ENCODE measurements at regions not wholly inside any gene's neighbourhood (a gene's known extent, or its start where the extent isn't known, plus 50 kb on each side); places are given as distances from the start of the nearest gene placed in this dataset.

DNA sequence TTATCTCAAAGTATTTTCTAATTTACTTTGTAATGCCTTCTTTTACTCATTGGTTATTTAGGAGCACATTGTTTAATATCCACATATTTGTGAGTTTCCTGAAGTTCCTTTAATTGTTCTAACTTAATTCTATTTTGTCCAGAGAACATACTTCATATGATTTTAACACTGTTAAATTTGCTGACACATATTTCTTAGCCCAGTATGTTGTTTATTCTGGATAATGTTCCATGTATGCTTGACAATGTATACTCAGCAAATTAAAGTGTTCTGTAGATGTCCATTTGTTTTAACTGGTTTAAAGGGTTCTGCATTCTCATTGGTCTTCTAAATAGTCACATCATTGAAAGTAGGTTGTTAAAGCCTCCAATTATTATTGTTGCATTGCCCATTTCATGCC is 643.7 kb upstream of the NR5A2 start:
- no peaks in the 10 kb centered on the region for H3K4me1 ChIP-seq (ENCODE audit: control insufficient read depth in 2 of 2, insufficient read depth in 2 of 2, low read length in 1 of 2)
- H3K27ac ChIP-seq (ENCODE audit: low read depth in 2 of 2, low read length in 1 of 2) = no peak overlapping the region
- no peaks in the 10 kb centered on the region for H3K27me3 ChIP-seq (ENCODE audit: control insufficient read depth in 1 of 2, insufficient read depth in 2 of 2, low read length in 2 of 2)
- H3K9me3 ChIP-seq (ENCODE audit: control insufficient read depth in 2 of 2, insufficient read depth in 1 of 2, low read depth in 1 of 2, low read length in 1 of 2) = peaks cover 0 to 2% of the 10 kb centered on the region in 2 donors
- no peaks in the 10 kb centered on the region for H3K36me3 ChIP-seq (ENCODE audit: control insufficient read depth in 2 of 2, insufficient read depth in 2 of 2, low read length in 1 of 2)
- H3K4me3 ChIP-seq (ENCODE audit: low read depth in 1 of 2, low read length in 2 of 2) = no peak overlapping the region

DNA sequence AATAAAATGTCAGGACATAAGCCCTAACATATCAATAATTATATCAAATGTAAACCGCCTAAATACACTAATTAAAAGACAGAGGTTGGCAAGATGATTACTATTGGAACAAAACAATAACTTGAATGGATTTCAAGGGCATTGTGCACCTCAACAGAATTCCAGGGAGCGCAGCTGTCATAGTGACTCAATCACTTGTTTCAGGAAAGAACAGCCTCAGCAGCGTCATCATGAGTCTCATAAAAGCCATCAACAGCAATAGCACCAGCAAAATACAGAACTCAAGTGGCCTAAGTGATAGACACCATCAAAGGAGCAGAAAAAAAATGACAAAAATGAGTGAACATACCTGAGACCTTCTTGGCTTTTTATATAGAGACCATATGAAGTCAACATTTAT is 632.7 kb upstream of the NR5A2 start:
- H3K4me3 ChIP-seq (ENCODE audit: low read depth in 1 of 2, low read length in 2 of 2) = no peak overlapping the region
- H3K27ac ChIP-seq (ENCODE audit: low read depth in 2 of 2, low read length in 1 of 2) = no peak overlapping the region
- H3K36me3 ChIP-seq (ENCODE audit: control insufficient read depth in 2 of 2, insufficient read depth in 2 of 2, low read length in 1 of 2) = no peaks in the 10 kb centered on the region
- H3K27me3 ChIP-seq (ENCODE audit: control insufficient read depth in 1 of 2, insufficient read depth in 2 of 2, low read length in 2 of 2) = no peaks in the 10 kb centered on the region
- 86 to 90% methylated on average over 3 of the region's 3 CpGs for WGBS, 2 donors
- no peaks in the 10 kb centered on the region for H3K9me3 ChIP-seq (ENCODE audit: control insufficient read depth in 2 of 2, insufficient read depth in 1 of 2, low read depth in 1 of 2, low read length in 1 of 2)
- H3K4me1 ChIP-seq (ENCODE audit: control insufficient read depth in 2 of 2, insufficient read depth in 2 of 2, low read length in 1 of 2) = no peaks in the 10 kb centered on the region

DNA sequence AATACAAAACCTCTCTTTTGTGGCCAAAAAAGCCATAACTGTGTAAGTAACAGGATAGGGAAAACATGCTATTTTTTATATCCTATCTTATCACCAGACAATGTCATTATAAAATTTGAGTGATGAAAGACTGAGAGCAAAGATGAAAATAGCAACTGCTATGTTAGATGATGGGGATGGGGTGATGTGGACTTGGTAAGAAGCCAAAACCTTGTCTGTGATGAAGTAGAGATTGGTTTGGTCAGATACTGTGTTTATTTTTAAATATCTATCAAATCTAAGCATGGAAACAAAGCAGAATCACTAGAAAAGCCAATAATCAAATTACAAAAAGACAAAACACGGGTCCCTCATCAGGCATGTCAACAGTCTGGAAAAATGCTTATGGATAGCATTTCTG is 631.1 kb upstream of the NR5A2 start:
- Histone ChIP-seq H3K9me3 (ENCODE audit: control insufficient read depth in 2 of 2, insufficient read depth in 1 of 2, low read depth in 1 of 2, low read length in 1 of 2) (no peaks in the 10 kb centered on the region), H3K36me3 (ENCODE audit: control insufficient read depth in 2 of 2, insufficient read depth in 2 of 2, low read length in 1 of 2) (no peaks in the 10 kb centered on the region), H3K4me1 (ENCODE audit: control insufficient read depth in 2 of 2, insufficient read depth in 2 of 2, low read length in 1 of 2) (no peaks in the 10 kb centered on the region), H3K27ac (ENCODE audit: low read depth in 2 of 2, low read length in 1 of 2) (no peak overlapping the region), H3K27me3 (ENCODE audit: control insufficient read depth in 1 of 2, insufficient read depth in 2 of 2, low read length in 2 of 2) (no peaks in the 10 kb centered on the region), H3K4me3 (ENCODE audit: low read depth in 1 of 2, low read length in 2 of 2) (no peak overlapping the region)
- 51 to 61% methylated on average over 1 of the region's 1 CpG for WGBS, 2 donors

DNA sequence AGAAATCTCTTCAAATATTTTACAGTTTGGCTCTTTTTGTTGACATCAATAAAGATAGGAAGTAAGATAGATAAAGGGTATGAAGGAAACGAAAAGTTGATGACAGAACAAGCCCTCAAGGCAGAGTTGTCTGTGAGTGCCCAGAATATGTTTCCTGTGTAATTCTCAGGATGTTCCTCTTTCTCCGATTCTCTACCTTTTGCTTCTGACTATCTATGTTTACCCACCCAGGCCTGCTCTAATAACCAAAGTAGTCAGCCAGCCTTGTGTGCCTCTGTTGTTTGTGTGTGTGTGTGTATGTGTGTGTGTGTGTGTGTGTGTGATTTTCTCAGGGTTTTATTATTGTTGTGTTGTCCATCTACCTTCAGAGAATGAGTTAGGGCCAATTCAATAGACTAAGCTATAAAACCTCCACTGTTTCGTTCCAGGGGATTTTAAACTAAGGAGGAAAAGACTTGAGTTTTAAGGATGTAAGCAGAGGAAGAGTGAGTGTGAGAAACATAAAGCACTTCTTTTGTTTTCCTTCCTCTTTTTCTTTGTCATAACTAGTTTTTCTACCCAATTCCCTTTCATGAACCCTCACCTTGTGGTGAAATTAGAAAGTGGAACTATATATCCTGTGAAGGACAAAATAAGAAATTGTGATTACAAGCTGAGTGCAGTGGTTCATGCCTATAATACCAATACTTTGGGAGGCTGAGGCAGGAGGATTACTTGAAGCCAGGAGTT is 627.4 kb upstream of the NR5A2 start:
- no peaks in the 10 kb centered on the region for H3K4me1 ChIP-seq (ENCODE audit: control insufficient read depth in 2 of 2, insufficient read depth in 2 of 2, low read length in 1 of 2)
- 59 to 61% methylated on average over 3 of the region's 3 CpGs for WGBS, 2 donors
- H3K36me3 ChIP-seq (ENCODE audit: control insufficient read depth in 2 of 2, insufficient read depth in 2 of 2, low read length in 1 of 2) = no peaks in the 10 kb centered on the region

DNA sequence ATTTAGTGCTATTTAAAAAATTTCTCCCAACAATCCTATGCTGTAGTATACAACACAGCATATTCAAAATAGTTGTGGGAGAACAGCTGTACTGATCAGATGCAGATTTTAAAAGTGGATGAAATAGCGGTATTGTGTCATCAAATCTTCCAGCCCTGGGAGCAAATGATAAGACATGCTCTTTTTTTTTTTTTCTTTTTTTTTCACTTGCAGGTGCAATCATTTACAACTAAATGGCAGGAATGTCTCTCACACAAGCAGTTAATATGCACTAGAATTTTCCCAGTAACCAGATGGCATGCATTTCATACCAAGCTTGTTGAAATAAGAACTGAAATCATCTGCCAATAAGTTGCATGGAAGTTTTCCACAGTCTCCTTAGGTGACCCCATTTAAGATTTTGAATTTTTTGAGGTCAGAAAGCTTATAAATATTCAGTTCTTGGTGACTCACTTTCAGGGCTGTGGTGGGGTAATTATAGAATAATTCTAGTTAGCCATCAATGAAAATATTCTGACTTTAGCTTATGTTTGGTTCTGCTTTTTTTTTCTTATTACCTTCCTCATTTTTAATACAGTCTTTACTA is 623.9 kb upstream of the NR5A2 start:
- H3K4me1 ChIP-seq (ENCODE audit: control insufficient read depth in 2 of 2, insufficient read depth in 2 of 2, low read length in 1 of 2) = no peaks in the 10 kb centered on the region

More for the DNA sequence above, 627.4 kb upstream of the NR5A2 start:
- no peaks in the 10 kb centered on the region for H3K9me3 ChIP-seq (ENCODE audit: control insufficient read depth in 2 of 2, insufficient read depth in 1 of 2, low read depth in 1 of 2, low read length in 1 of 2)
- H3K27me3 ChIP-seq (ENCODE audit: control insufficient read depth in 1 of 2, insufficient read depth in 2 of 2, low read length in 2 of 2) = no peaks in the 10 kb centered on the region
- no peak overlapping the region for H3K27ac ChIP-seq (ENCODE audit: low read depth in 2 of 2, low read length in 1 of 2)
- H3K4me3 ChIP-seq (ENCODE audit: low read depth in 1 of 2, low read length in 2 of 2) = no peak overlapping the region

DNA sequence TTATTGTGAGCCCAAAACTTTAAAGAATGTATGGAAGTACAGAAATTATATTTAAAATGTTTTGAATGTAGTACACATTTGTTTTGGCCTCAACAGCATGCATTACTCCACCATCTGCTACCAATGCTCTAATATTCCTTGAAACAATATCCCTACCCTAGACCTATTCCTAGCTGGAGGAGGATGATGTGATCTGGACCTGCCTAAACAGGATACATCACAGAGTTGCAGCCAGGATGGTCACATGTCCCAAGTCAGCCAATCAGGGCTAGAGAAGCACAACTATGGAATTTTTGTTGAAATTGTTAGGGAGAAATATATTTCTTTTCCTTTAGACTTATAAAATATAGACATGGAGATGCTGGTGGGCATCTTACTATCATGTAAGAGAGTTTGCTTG is 623.3 kb upstream of the NR5A2 start:
- H3K27me3 ChIP-seq (ENCODE audit: control insufficient read depth in 1 of 2, insufficient read depth in 2 of 2, low read length in 2 of 2) = no peaks in the 10 kb centered on the region
- no peaks in the 10 kb centered on the region for H3K4me1 ChIP-seq (ENCODE audit: control insufficient read depth in 2 of 2, insufficient read depth in 2 of 2, low read length in 1 of 2)

More for the DNA sequence above, 623.9 kb upstream of the NR5A2 start:
- H3K27me3 ChIP-seq (ENCODE audit: control insufficient read depth in 1 of 2, insufficient read depth in 2 of 2, low read length in 2 of 2) = no peaks in the 10 kb centered on the region
- WGBS, 2 donors = 73 to 77% methylated on average over 1 of the region's 1 CpG
- H3K9me3 ChIP-seq (ENCODE audit: control insufficient read depth in 2 of 2, insufficient read depth in 1 of 2, low read depth in 1 of 2, low read length in 1 of 2) = no peaks in the 10 kb centered on the region
- no peaks in the 10 kb centered on the region for H3K36me3 ChIP-seq (ENCODE audit: control insufficient read depth in 2 of 2, insufficient read depth in 2 of 2, low read length in 1 of 2)
- no peak overlapping the region for H3K27ac ChIP-seq (ENCODE audit: low read depth in 2 of 2, low read length in 1 of 2)
- H3K4me3 ChIP-seq (ENCODE audit: low read depth in 1 of 2, low read length in 2 of 2) = no peak overlapping the region

DNA sequence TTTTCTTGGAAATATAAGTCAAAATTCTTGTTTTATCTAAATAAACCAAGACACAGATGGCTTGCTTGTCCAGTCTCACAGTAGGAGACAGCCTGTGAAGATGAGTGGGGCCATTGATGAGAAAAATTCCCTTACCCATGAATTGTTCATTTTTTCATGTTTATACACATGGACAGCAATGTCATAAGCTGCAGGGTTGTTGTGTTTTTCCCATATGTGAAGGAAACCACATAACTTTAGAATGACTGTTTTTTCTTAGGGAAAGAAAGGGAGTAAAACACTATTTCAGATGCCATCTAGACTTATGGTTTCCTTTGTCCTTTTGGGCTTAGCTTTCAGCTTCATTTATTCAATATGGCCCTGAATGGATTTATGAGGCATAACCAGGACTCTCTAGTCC is 622.5 kb upstream of the NR5A2 start:
- Histone ChIP-seq H3K4me3 (ENCODE audit: low read depth in 1 of 2, low read length in 2 of 2) (no peak overlapping the region), H3K36me3 (ENCODE audit: control insufficient read depth in 2 of 2, insufficient read depth in 2 of 2, low read length in 1 of 2) (no peaks in the 10 kb centered on the region), H3K27ac (ENCODE audit: low read depth in 2 of 2, low read length in 1 of 2) (no peak overlapping the region), H3K9me3 (ENCODE audit: control insufficient read depth in 2 of 2, insufficient read depth in 1 of 2, low read depth in 1 of 2, low read length in 1 of 2) (no peaks in the 10 kb centered on the region), H3K4me1 (ENCODE audit: control insufficient read depth in 2 of 2, insufficient read depth in 2 of 2, low read length in 1 of 2) (no peaks in the 10 kb centered on the region), H3K27me3 (ENCODE audit: control insufficient read depth in 1 of 2, insufficient read depth in 2 of 2, low read length in 2 of 2) (no peaks in the 10 kb centered on the region)

More for the DNA sequence above, 623.3 kb upstream of the NR5A2 start:
- Histone ChIP-seq H3K27ac (ENCODE audit: low read depth in 2 of 2, low read length in 1 of 2) (no peak overlapping the region), H3K4me3 (ENCODE audit: low read depth in 1 of 2, low read length in 2 of 2) (no peak overlapping the region), H3K9me3 (ENCODE audit: control insufficient read depth in 2 of 2, insufficient read depth in 1 of 2, low read depth in 1 of 2, low read length in 1 of 2) (no peaks in the 10 kb centered on the region), H3K36me3 (ENCODE audit: control insufficient read depth in 2 of 2, insufficient read depth in 2 of 2, low read length in 1 of 2) (no peaks in the 10 kb centered on the region)

DNA sequence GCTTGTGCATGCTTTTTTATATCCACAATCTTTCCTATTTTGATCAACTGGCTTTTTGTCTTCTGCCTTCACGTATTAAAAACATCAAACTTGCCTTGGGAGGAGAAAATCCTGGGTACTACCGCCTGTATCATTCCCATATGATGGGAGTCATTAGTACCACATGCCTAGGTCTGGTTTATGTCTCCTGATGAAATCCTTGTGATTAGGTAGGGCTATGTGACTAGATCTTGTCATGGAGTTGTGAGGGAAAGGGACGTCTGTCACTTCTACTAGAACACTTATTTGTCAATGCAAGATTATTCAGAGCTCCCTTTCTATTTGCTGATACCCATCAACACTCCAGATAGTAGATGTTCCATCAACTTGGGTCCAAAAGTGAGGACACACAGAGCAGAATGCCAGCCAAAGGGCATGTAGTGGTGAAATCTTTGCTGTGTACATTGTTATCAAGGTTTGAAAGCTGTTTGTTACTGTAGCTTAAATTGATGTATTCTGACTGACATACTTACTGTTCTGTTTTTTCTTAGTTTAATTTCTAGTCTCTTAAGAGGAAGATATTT is 621.8 kb upstream of the NR5A2 start:
- Histone ChIP-seq H3K9me3 (ENCODE audit: control insufficient read depth in 2 of 2, insufficient read depth in 1 of 2, low read depth in 1 of 2, low read length in 1 of 2) (no peaks in the 10 kb centered on the region), H3K36me3 (ENCODE audit: control insufficient read depth in 2 of 2, insufficient read depth in 2 of 2, low read length in 1 of 2) (no peaks in the 10 kb centered on the region), H3K27ac (ENCODE audit: low read depth in 2 of 2, low read length in 1 of 2) (no peak overlapping the region), H3K4me1 (ENCODE audit: control insufficient read depth in 2 of 2, insufficient read depth in 2 of 2, low read length in 1 of 2) (no peaks in the 10 kb centered on the region), H3K27me3 (ENCODE audit: control insufficient read depth in 1 of 2, insufficient read depth in 2 of 2, low read length in 2 of 2) (no peaks in the 10 kb centered on the region), H3K4me3 (ENCODE audit: low read depth in 1 of 2, low read length in 2 of 2) (no peak overlapping the region)
- 75 to 78% methylated on average over 3 of the region's 3 CpGs for WGBS, 2 donors

DNA sequence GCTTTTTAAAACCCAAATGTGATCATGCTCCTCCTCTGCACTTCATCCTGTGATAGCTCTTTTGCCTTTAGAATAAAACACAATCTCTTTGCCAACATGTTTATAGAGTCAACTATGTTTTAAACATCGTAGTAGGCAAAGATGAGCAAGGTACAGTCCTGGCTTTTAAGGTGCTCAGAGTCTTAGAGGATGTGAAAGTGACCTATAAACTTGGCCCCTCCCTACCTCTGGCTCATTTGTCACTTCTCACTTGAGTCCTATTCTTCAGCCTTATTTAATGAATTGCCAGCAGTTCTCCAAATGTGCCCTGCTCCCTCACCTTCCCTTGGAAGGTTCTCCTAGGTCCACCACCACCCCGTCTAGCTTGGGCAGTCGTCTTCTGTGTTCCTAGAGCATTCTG is 617.0 kb upstream of the NR5A2 start:
- H3K9me3 ChIP-seq (ENCODE audit: control insufficient read depth in 2 of 2, insufficient read depth in 1 of 2, low read depth in 1 of 2, low read length in 1 of 2) = no peaks in the 10 kb centered on the region
- no peak overlapping the region for H3K27ac ChIP-seq (ENCODE audit: low read depth in 2 of 2, low read length in 1 of 2)
- no peak overlapping the region for H3K4me3 ChIP-seq (ENCODE audit: low read depth in 1 of 2, low read length in 2 of 2)
- H3K36me3 ChIP-seq (ENCODE audit: control insufficient read depth in 2 of 2, insufficient read depth in 2 of 2, low read length in 1 of 2) = no peaks in the 10 kb centered on the region
- WGBS, 2 donors = 69 to 77% methylated on average over 3 of the region's 3 CpGs
- no peaks in the 10 kb centered on the region for H3K4me1 ChIP-seq (ENCODE audit: control insufficient read depth in 2 of 2, insufficient read depth in 2 of 2, low read length in 1 of 2)
- H3K27me3 ChIP-seq (ENCODE audit: control insufficient read depth in 1 of 2, insufficient read depth in 2 of 2, low read length in 2 of 2) = no peaks in the 10 kb centered on the region

DNA sequence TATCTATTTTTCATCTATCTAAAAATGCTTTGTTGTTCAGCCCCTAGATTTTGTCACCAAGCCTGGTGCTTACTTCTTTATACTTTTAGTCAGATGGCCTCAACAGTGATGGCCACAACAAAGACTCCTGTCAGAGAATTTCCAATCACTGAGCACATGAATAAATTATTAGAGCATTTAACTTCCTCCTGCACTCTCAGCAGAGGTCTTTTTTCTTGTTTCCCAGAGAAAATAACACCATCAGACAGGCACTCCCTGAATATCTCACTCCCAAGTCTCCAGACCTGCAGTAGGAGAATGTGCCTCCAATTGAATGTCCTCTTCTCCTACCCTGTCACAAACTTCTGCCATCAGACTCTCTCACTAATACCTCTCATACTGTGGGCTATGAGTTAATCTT is 616.0 kb upstream of the NR5A2 start:
- no peak overlapping the region for H3K4me3 ChIP-seq (ENCODE audit: low read depth in 1 of 2, low read length in 2 of 2)
- H3K9me3 ChIP-seq (ENCODE audit: control insufficient read depth in 2 of 2, insufficient read depth in 1 of 2, low read depth in 1 of 2, low read length in 1 of 2) = peaks cover 4 to 5% of the 10 kb centered on the region in 2 donors
- H3K27ac ChIP-seq (ENCODE audit: low read depth in 2 of 2, low read length in 1 of 2) = no peak overlapping the region

More for the DNA sequence above, 616.0 kb upstream of the NR5A2 start:
- Histone ChIP-seq H3K4me1 (ENCODE audit: control insufficient read depth in 2 of 2, insufficient read depth in 2 of 2, low read length in 1 of 2) (no peaks in the 10 kb centered on the region), H3K36me3 (ENCODE audit: control insufficient read depth in 2 of 2, insufficient read depth in 2 of 2, low read length in 1 of 2) (no peaks in the 10 kb centered on the region), H3K27me3 (ENCODE audit: control insufficient read depth in 1 of 2, insufficient read depth in 2 of 2, low read length in 2 of 2) (no peaks in the 10 kb centered on the region)

All from esophagus (tissue), 2 donors.